IMR-90 (cell line): ENCODE measurements at regions not wholly inside any gene's neighbourhood (a gene's known extent, or its start where the extent isn't known, plus 50 kb on each side); places are given as distances from the start of the nearest gene placed in this dataset.

Experiments
- BHLHE40 ChIP-seq: fragments of 150-350 bp; IDR thresholded peaks from 2 replicates; pipeline ENCODE4 v1.6.1; 2016; ENCODE audit warnings: mild to moderate bottlenecking, low read depth, low read length
- CEBPB ChIP-seq: IDR thresholded peaks from 2 replicates; pipeline ENCODE4 v1.6.1; 2012; ENCODE audit warnings: low read depth, low read length, improper control_type of control experiment
- CHD1 ChIP-seq: IDR thresholded peaks from 2 replicates; pipeline ENCODE4 v1.6.1; 2012; ENCODE audit warnings: low read depth, low read length, improper control_type of control experiment
- FOS ChIP-seq: fragments of 150-350 bp; IDR thresholded peaks from 2 replicates; pipeline ENCODE4 v1.6.1; 2016; ENCODE audit warnings: low read depth, low read length
- MAFK ChIP-seq: IDR thresholded peaks from 2 replicates; pipeline ENCODE4 v1.6.1; 2012; ENCODE audit warnings: low read depth, low read length, improper control_type of control experiment
- MAZ ChIP-seq: IDR thresholded peaks from 2 replicates; pipeline ENCODE4 v1.6.1; 2012; ENCODE audit warnings: low read depth, mild to moderate bottlenecking, low read length, improper control_type of control experiment, moderate library complexity, borderline replicate concordance
- MXI1 ChIP-seq: IDR thresholded peaks from 2 replicates; pipeline ENCODE4 v1.6.1; 2012; ENCODE audit warnings: low read depth, mild to moderate bottlenecking, low read length, moderate library complexity, borderline replicate concordance
- POLR2A ChIP-seq: IDR thresholded peaks from 2 replicates; pipeline ENCODE4 v1.6.1; 2012; ENCODE audit warnings: mild to moderate bottlenecking, low read depth, low read length
- RAD21 ChIP-seq: IDR thresholded peaks from 2 replicates; pipeline ENCODE4 v1.6.1; 2012; ENCODE audit warnings: low read length, improper control_type of control experiment
- RFX5 ChIP-seq: IDR thresholded peaks from 2 replicates; pipeline ENCODE4 v1.8.0; 2012; ENCODE audit warnings: low read depth, mild to moderate bottlenecking, low read length, moderate library complexity
- SMC3 ChIP-seq: fragments of 150-350 bp; IDR thresholded peaks from 2 replicates; pipeline ENCODE4 v1.6.1; 2016; ENCODE audit warnings: low read depth, mild to moderate bottlenecking, antibody characterized with exemption, low read length, moderate library complexity
- TF ChIP-seq, protein P1 (sequence below): conservative IDR thresholded peaks from 2 replicates; pipeline ENCODE4 v1.5.1; 2012; ENCODE audit warnings: mild to moderate bottlenecking, low read depth, low read length, improper control_type of control experiment
- TF ChIP-seq, protein P2 (sequence below): fragments of 150-350 bp; IDR thresholded peaks from 2 replicates; pipeline ENCODE4 v1.6.1; 2017; ENCODE audit warnings: mild to moderate bottlenecking, antibody characterized with exemption, low read length, low read depth
- TF ChIP-seq, protein P3 (sequence below): fragments of 150-350 bp; IDR thresholded peaks from 2 replicates; pipeline ENCODE4 v1.6.1; 2016; ENCODE audit warnings: low read depth, mild to moderate bottlenecking, low read length, moderate library complexity, borderline replicate concordance

DNA sequence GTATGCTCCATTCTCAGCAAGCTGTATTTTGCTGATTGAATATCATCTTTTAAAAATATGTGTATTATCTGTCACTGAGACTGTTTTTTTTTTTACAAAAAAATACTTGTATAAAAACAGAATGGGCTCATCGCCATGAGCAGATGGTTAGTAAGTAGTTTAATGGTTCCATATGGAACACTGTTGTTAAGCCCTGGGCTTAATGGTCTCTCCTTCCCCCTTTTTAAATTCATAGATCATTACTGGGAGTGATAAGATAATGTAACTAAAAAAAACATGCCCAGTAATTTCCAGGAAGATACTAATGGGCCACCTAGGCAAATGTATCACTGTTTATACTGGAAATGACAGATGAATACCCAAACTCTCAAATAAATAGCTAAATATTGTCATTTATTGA is 95.3 kb upstream of the TPRG1 start:
- TF ChIP-seq MXI1 (no peak), FOS (no peak), POLR2A (no peak), SMC3 (no peak), BHLHE40 (no peak), MAFK (no peak), RAD21 (no peak), CHD1 (no peak), RFX5 (no peak), CEBPB (no peak), MAZ (no peak)
- TF ChIP-seq, protein P1, sequence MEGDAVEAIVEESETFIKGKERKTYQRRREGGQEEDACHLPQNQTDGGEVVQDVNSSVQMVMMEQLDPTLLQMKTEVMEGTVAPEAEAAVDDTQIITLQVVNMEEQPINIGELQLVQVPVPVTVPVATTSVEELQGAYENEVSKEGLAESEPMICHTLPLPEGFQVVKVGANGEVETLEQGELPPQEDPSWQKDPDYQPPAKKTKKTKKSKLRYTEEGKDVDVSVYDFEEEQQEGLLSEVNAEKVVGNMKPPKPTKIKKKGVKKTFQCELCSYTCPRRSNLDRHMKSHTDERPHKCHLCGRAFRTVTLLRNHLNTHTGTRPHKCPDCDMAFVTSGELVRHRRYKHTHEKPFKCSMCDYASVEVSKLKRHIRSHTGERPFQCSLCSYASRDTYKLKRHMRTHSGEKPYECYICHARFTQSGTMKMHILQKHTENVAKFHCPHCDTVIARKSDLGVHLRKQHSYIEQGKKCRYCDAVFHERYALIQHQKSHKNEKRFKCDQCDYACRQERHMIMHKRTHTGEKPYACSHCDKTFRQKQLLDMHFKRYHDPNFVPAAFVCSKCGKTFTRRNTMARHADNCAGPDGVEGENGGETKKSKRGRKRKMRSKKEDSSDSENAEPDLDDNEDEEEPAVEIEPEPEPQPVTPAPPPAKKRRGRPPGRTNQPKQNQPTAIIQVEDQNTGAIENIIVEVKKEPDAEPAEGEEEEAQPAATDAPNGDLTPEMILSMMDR = no peak
- TF ChIP-seq, protein P2, sequence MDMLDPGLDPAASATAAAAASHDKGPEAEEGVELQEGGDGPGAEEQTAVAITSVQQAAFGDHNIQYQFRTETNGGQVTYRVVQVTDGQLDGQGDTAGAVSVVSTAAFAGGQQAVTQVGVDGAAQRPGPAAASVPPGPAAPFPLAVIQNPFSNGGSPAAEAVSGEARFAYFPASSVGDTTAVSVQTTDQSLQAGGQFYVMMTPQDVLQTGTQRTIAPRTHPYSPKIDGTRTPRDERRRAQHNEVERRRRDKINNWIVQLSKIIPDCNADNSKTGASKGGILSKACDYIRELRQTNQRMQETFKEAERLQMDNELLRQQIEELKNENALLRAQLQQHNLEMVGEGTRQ = no peak
- TF ChIP-seq, protein P3, sequence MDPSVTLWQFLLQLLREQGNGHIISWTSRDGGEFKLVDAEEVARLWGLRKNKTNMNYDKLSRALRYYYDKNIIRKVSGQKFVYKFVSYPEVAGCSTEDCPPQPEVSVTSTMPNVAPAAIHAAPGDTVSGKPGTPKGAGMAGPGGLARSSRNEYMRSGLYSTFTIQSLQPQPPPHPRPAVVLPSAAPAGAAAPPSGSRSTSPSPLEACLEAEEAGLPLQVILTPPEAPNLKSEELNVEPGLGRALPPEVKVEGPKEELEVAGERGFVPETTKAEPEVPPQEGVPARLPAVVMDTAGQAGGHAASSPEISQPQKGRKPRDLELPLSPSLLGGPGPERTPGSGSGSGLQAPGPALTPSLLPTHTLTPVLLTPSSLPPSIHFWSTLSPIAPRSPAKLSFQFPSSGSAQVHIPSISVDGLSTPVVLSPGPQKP = no peak
